ENCODE measurements at regions not wholly inside any gene's neighbourhood (a gene's known extent, or its start where the extent isn't known, plus 50 kb on each side); places are given as distances from the start of the nearest gene placed in this dataset.

DNA sequence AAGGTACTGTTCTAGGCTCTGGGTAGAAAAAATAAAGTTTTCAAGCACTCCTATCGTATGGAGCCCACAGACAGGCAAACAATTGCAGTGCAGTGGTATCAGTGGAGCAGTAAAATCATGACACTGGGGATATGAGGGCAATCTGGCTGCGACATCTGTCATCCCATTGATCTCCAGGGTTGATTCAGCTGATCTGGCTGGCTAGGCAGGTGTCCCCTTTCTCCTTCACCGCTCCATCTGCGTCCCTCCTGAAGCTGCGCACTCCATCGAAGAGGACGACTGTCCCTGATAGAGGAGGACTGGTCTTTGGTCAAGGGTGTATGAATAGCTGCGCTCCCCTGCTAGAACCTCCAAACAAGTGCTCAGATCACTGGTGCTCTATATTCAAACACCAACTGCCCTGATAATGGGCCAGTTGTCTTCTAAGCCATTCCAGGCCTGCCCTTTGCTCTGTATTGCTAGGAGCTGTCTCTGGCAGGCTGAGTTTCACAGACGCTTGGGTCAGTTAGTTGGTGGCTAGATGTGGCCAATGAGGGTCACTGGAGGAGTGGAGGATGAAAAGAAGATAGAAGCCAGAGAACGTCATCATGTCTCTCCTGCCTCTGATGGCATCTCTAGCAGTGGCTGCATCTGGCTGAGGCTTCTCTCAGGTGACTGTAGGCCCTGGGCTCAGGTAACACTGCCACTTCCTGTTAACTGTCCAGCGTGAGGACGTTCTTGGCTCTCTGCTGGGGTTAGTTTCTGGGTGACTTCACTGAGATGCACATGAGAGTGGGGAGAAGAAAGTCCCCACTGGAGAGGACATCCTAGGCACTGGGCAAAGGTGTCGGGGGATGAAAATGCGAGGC lies 205.0 kb upstream of the FOXN3 start:
- ATAC-seq (no peak), FAIRE-seq (no peak), DNase-seq (ENCODE audit: low read depth, low spot score) (no peak)
- Histone ChIP-seq H3K9ac (ENCODE audit: control insufficient read depth, insufficient read depth, low read length) (no peak overlapping the region), H3K27ac (ENCODE audit: control insufficient read depth, insufficient read depth) (no peak overlapping the region), H2AFZ (ENCODE audit: control insufficient read depth, low read depth, low read length) (no peak overlapping the region), H3K4me3 (no peak overlapping the region), H4K20me1 (ENCODE audit: control insufficient read depth, insufficient read depth) (no peaks in the 10 kb centered on the region), H3K4me1 (ENCODE audit: control insufficient read depth, insufficient read depth, low read length) (peaks cover 20% of the 10 kb centered on the region), H3K4me2 (ENCODE audit: control insufficient read depth, insufficient read depth) (no peak overlapping the region), H3K27me3 (replicated peaks in 1 of 2; ENCODE audit: control insufficient read depth in 2 of 2, insufficient read depth in 2 of 2, low read length in 1 of 2) (no peaks in the 10 kb centered on the region), H3K36me3 (ENCODE audit: control insufficient read depth in 2 of 2, insufficient read depth in 2 of 2, low read length in 1 of 2) (no peaks in the 10 kb centered on the region), H3K9me3 (replicated peaks; ENCODE audit: control insufficient read depth, insufficient read depth, low read length) (peaks cover 6% of the 10 kb centered on the region; the same call in 2 of the 3 replicates), H3K79me2 (ENCODE audit: control insufficient read depth, insufficient read depth, low read length) (peaks cover 13% of the 10 kb centered on the region)
- 79% methylated on average over 14 of the region's 14 CpGs for WGBS (ENCODE audit: insufficient coverage, insufficient replicate concordance, low lambda C conversion rate, missing lambda C conversion rate)
- ChIA-PET POLR2A (no interaction called here), CTCF (no interaction called here), RAD21 (ENCODE audit: unreplicated experiment) (no interaction called here), SMC1A (ENCODE audit: uncharacterized antibody, unreplicated experiment) (interaction anchor here (1.0 kb wide), 1 partner anchor 10 kb away, joined by 3 read pairs; no protein-coding TSS in a partner anchor)
- intact Hi-C loops (cut with micrococcal nuclease; ENCODE audit: unreplicated experiment) (no loop called here), in situ Hi-C loops (cut with MboI) (no loop called here)
- BruUV-seq (replicated peaks), result no TSS peak
- TF ChIP-seq CREB1 (IDR thresholded peaks at IDR 0.05; ENCODE audit: low read depth) (no peak), CREM (IDR thresholded peaks at IDR 0.05; ENCODE audit: low read depth) (no peak), RAD21 (IDR thresholded peaks at IDR 0.05; ENCODE audit: insufficient read depth, low read depth, low read length) (no peak), ZNF384 (IDR thresholded peaks at IDR 0.05; ENCODE audit: borderline replicate concordance, low read depth, low read length) (no peak), NR2C2 (IDR thresholded peaks at IDR 0.05; ENCODE audit: borderline replicate concordance, control insufficient read depth, insufficient read length, low read depth) (no peak), HDGF (IDR thresholded peaks at IDR 0.05) (no peak), BRCA1 (IDR thresholded peaks at IDR 0.05; ENCODE audit: low read depth, low read length) (no peak), POLR2AphosphoS5 (IDR thresholded peaks at IDR 0.05; ENCODE audit: low read length) (no peak)
- TF ChIP-seq, protein P1, sequence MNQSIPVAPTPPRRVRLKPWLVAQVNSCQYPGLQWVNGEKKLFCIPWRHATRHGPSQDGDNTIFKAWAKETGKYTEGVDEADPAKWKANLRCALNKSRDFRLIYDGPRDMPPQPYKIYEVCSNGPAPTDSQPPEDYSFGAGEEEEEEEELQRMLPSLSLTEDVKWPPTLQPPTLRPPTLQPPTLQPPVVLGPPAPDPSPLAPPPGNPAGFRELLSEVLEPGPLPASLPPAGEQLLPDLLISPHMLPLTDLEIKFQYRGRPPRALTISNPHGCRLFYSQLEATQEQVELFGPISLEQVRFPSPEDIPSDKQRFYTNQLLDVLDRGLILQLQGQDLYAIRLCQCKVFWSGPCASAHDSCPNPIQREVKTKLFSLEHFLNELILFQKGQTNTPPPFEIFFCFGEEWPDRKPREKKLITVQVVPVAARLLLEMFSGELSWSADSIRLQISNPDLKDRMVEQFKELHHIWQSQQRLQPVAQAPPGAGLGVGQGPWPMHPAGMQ (IDR thresholded peaks at IDR 0.05; ENCODE audit: borderline replicate concordance), result no peak
- TF ChIP-seq, protein P2, sequence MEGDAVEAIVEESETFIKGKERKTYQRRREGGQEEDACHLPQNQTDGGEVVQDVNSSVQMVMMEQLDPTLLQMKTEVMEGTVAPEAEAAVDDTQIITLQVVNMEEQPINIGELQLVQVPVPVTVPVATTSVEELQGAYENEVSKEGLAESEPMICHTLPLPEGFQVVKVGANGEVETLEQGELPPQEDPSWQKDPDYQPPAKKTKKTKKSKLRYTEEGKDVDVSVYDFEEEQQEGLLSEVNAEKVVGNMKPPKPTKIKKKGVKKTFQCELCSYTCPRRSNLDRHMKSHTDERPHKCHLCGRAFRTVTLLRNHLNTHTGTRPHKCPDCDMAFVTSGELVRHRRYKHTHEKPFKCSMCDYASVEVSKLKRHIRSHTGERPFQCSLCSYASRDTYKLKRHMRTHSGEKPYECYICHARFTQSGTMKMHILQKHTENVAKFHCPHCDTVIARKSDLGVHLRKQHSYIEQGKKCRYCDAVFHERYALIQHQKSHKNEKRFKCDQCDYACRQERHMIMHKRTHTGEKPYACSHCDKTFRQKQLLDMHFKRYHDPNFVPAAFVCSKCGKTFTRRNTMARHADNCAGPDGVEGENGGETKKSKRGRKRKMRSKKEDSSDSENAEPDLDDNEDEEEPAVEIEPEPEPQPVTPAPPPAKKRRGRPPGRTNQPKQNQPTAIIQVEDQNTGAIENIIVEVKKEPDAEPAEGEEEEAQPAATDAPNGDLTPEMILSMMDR (IDR thresholded peaks at IDR 0.05 in 2 of 3, conservative IDR thresholded peaks at IDR 0.05 in 1 of 3; ENCODE audit: control insufficient read depth in 2 of 3, extremely low read depth in 1 of 3, insufficient read depth in 1 of 3, low read depth in 3 of 3, low read length in 3 of 3), result no peak
- TF ChIP-seq, protein P3, sequence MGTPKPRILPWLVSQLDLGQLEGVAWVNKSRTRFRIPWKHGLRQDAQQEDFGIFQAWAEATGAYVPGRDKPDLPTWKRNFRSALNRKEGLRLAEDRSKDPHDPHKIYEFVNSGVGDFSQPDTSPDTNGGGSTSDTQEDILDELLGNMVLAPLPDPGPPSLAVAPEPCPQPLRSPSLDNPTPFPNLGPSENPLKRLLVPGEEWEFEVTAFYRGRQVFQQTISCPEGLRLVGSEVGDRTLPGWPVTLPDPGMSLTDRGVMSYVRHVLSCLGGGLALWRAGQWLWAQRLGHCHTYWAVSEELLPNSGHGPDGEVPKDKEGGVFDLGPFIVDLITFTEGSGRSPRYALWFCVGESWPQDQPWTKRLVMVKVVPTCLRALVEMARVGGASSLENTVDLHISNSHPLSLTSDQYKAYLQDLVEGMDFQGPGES (IDR thresholded peaks at IDR 0.05), result no peak
- TF ChIP-seq, protein P4, sequence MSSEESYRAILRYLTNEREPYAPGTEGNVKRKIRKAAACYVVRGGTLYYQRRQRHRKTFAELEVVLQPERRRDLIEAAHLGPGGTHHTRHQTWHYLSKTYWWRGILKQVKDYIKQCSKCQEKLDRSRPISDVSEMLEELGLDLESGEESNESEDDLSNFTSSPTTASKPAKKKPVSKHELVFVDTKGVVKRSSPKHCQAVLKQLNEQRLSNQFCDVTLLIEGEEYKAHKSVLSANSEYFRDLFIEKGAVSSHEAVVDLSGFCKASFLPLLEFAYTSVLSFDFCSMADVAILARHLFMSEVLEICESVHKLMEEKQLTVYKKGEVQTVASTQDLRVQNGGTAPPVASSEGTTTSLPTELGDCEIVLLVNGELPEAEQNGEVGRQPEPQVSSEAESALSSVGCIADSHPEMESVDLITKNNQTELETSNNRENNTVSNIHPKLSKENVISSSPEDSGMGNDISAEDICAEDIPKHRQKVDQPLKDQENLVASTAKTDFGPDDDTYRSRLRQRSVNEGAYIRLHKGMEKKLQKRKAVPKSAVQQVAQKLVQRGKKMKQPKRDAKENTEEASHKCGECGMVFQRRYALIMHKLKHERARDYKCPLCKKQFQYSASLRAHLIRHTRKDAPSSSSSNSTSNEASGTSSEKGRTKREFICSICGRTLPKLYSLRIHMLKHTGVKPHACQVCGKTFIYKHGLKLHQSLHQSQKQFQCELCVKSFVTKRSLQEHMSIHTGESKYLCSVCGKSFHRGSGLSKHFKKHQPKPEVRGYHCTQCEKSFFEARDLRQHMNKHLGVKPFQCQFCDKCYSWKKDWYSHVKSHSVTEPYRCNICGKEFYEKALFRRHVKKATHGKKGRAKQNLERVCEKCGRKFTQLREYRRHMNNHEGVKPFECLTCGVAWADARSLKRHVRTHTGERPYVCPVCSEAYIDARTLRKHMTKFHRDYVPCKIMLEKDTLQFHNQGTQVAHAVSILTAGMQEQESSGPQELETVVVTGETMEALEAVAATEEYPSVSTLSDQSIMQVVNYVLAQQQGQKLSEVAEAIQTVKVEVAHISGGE (CRISPR knock-in tag; IDR thresholded peaks at IDR 0.05), result no peak

Data from GM12878 (cell line).